ENCODE measurements at regions not wholly inside any gene's neighbourhood (a gene's known extent, or its start where the extent isn't known, plus 50 kb on each side); places are given as distances from the start of the nearest gene placed in this dataset.

GRCh38 chr2:225104321-225104720 lies 62.1 kb upstream of the DOCK10 start:
- TF ChIP-seq ZNF529 (tag by site-specific recombination; IDR thresholded peaks at IDR 0.05; ENCODE audit: insufficient replicate concordance) = no peak
- TF ChIP-seq ZNF707 (tag by site-specific recombination; IDR thresholded peaks at IDR 0.05) = no peak
- no peak for TF ChIP-seq ZNF658 (tag by site-specific recombination; IDR thresholded peaks at IDR 0.05)
- TF ChIP-seq, protein P1, sequence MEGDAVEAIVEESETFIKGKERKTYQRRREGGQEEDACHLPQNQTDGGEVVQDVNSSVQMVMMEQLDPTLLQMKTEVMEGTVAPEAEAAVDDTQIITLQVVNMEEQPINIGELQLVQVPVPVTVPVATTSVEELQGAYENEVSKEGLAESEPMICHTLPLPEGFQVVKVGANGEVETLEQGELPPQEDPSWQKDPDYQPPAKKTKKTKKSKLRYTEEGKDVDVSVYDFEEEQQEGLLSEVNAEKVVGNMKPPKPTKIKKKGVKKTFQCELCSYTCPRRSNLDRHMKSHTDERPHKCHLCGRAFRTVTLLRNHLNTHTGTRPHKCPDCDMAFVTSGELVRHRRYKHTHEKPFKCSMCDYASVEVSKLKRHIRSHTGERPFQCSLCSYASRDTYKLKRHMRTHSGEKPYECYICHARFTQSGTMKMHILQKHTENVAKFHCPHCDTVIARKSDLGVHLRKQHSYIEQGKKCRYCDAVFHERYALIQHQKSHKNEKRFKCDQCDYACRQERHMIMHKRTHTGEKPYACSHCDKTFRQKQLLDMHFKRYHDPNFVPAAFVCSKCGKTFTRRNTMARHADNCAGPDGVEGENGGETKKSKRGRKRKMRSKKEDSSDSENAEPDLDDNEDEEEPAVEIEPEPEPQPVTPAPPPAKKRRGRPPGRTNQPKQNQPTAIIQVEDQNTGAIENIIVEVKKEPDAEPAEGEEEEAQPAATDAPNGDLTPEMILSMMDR (tag by site-specific recombination; IDR thresholded peaks at IDR 0.05) = no peak
- TF ChIP-seq, protein P2, sequence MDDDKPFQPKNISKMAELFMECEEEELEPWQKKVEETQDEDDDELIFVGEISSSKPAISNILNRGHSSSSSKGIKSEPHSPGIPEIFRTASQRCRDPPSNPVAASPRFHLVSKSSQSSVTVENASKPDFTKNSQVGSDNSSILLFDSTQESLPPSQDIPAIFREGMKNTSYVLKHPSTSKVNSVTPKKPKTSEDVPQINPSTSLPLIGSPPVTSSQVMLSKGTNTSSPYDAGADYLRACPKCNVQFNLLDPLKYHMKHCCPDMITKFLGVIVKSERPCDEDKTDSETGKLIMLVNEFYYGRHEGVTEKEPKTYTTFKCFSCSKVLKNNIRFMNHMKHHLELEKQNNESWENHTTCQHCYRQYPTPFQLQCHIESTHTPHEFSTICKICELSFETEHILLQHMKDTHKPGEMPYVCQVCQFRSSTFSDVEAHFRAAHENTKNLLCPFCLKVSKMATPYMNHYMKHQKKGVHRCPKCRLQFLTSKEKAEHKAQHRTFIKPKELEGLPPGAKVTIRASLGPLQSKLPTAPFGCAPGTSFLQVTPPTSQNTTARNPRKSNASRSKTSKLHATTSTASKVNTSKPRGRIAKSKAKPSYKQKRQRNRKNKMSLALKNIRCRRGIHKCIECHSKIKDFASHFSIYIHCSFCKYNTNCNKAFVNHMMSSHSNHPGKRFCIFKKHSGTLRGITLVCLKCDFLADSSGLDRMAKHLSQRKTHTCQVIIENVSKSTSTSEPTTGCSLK (tag by site-specific recombination; IDR thresholded peaks at IDR 0.05) = no peak
- TF ChIP-seq, protein P3, sequence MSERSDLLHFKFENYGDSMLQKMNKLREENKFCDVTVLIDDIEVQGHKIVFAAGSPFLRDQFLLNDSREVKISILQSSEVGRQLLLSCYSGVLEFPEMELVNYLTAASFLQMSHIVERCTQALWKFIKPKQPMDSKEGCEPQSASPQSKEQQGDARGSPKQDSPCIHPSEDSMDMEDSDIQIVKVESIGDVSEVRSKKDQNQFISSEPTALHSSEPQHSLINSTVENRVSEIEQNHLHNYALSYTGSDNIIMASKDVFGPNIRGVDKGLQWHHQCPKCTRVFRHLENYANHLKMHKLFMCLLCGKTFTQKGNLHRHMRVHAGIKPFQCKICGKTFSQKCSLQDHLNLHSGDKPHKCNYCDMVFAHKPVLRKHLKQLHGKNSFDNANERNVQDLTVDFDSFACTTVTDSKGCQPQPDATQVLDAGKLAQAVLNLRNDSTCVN (tag by site-specific recombination; optimal IDR thresholded peaks at IDR 0.05) = no peak

Data from HEK293 (cell line).